ENCODE measurements at regions not wholly inside any gene's neighbourhood (a gene's known extent, or its start where the extent isn't known, plus 50 kb on each side); places are given as distances from the start of the nearest gene placed in this dataset.

GRCh38 chr2:56952871-56953270 lies 769.1 kb downstream of the CCDC85A start:
- no peak for TF ChIP-seq CTCF (IDR thresholded peaks at IDR 0.05)
- TF ChIP-seq EP300 (IDR thresholded peaks at IDR 0.05): no peak

Data from tibial nerve (tissue), 4 donors.